ENCODE measurements at regions not wholly inside any gene's neighbourhood (a gene's known extent, or its start where the extent isn't known, plus 50 kb on each side); places are given as distances from the start of the nearest gene placed in this dataset.
A peak's percentile ranks its signal among the peaks of the same experiment; 100 is the strongest.
"Not testable (repeated sequence)": the region's sequence is repeated elsewhere in the genome, so short reads cannot be mapped to it uniquely, and the experiment has no call there.

GRCh38 chr16:17557480-17557879 is 86.7 kb upstream of the XYLT1 start:
- in situ Hi-C loops (cut with HindIII; ENCODE audit: low pct_unique_long_range_greater_than_20kb, low sequenced_read_pairs): no loop called here
- DNase-seq (ENCODE audit: low read depth, low spot score): no peak

- DNase-seq (ENCODE audit: low read depth, low spot score): peak; percentile 61
- in situ Hi-C loops (cut with HindIII; ENCODE audit: low pct_unique_long_range_greater_than_20kb, low sequenced_read_pairs): no loop called here
Measured at GRCh38 chr16:17556276-17557052, 85.7 kb upstream of the XYLT1 start.

GRCh38 chr16:17555176-17555575 is 84.4 kb upstream of the XYLT1 start:
- in situ Hi-C loops (cut with HindIII; ENCODE audit: low pct_unique_long_range_greater_than_20kb, low sequenced_read_pairs): no loop called here
- DNase-seq (ENCODE audit: low read depth, low spot score): no peak

- DNase-seq (ENCODE audit: low read depth, low spot score): no peak
- in situ Hi-C loops (cut with HindIII; ENCODE audit: low pct_unique_long_range_greater_than_20kb, low sequenced_read_pairs): no loop called here
Measured at GRCh38 chr16:17552351-17552750, 81.6 kb upstream of the XYLT1 start.

- DNase-seq (ENCODE audit: low read depth, low spot score); in situ Hi-C loops (cut with HindIII; ENCODE audit: low pct_unique_long_range_greater_than_20kb, low sequenced_read_pairs): not testable (repeated sequence)
Measured at GRCh38 chr16:17551682-17552081, 80.9 kb upstream of the XYLT1 start.

GRCh38 chr16:17548825-17549224 is 78.1 kb upstream of the XYLT1 start:
- in situ Hi-C loops (cut with HindIII; ENCODE audit: low pct_unique_long_range_greater_than_20kb, low sequenced_read_pairs): no loop called here
- no peak for DNase-seq (ENCODE audit: low read depth, low spot score)

GRCh38 chr16:17544785-17545184 is 74.0 kb upstream of the XYLT1 start:
- peak; percentile 47 for DNase-seq (ENCODE audit: low read depth, low spot score)
- in situ Hi-C loops (cut with HindIII; ENCODE audit: low pct_unique_long_range_greater_than_20kb, low sequenced_read_pairs): no loop called here

- DNase-seq (ENCODE audit: low read depth, low spot score): no peak
- in situ Hi-C loops (cut with HindIII; ENCODE audit: low pct_unique_long_range_greater_than_20kb, low sequenced_read_pairs): no loop called here
Measured at GRCh38 chr16:17544304-17544703, 73.5 kb upstream of the XYLT1 start.

GRCh38 chr16:17543073-17543472 is 72.3 kb upstream of the XYLT1 start:
- in situ Hi-C loops (cut with HindIII; ENCODE audit: low pct_unique_long_range_greater_than_20kb, low sequenced_read_pairs): no loop called here
- DNase-seq (ENCODE audit: low read depth, low spot score): no peak

- in situ Hi-C loops (cut with HindIII; ENCODE audit: low pct_unique_long_range_greater_than_20kb, low sequenced_read_pairs): no loop called here
- DNase-seq (ENCODE audit: low read depth, low spot score): no peak
Measured at GRCh38 chr16:17541324-17541723, 70.6 kb upstream of the XYLT1 start.

GRCh38 chr16:17538927-17539326 is 68.2 kb upstream of the XYLT1 start:
- in situ Hi-C loops (cut with HindIII; ENCODE audit: low pct_unique_long_range_greater_than_20kb, low sequenced_read_pairs): no loop called here
- DNase-seq (ENCODE audit: low read depth, low spot score): no peak

- in situ Hi-C loops (cut with HindIII; ENCODE audit: low pct_unique_long_range_greater_than_20kb, low sequenced_read_pairs): no loop called here
- no peak for DNase-seq (ENCODE audit: low read depth, low spot score)
Measured at GRCh38 chr16:17532338-17532995, 61.7 kb upstream of the XYLT1 start.

- in situ Hi-C loops (cut with HindIII; ENCODE audit: low pct_unique_long_range_greater_than_20kb, low sequenced_read_pairs): no loop called here
Measured at GRCh38 chr16:17529982-17530760, 59.4 kb upstream of the XYLT1 start.

GRCh38 chr16:17526956-17527937 is 56.5 kb upstream of the XYLT1 start:
- in situ Hi-C loops (cut with HindIII; ENCODE audit: low pct_unique_long_range_greater_than_20kb, low sequenced_read_pairs): no loop called here

More at GRCh38 chr16:17529982-17530760, 59.4 kb upstream of the XYLT1 start:
- DNase-seq (ENCODE audit: low read depth, low spot score): no peak

GRCh38 chr16:17524656-17525055 is 53.9 kb upstream of the XYLT1 start:
- DNase-seq (ENCODE audit: low read depth, low spot score): no peak
- in situ Hi-C loops (cut with HindIII; ENCODE audit: low pct_unique_long_range_greater_than_20kb, low sequenced_read_pairs): no loop called here

More at GRCh38 chr16:17526956-17527937, 56.5 kb upstream of the XYLT1 start:
- no peak for DNase-seq (ENCODE audit: low read depth, low spot score)

GRCh38 chr16:17520561-17520960 is 49.8 kb upstream of the XYLT1 start:
- in situ Hi-C loops (cut with HindIII; ENCODE audit: low pct_unique_long_range_greater_than_20kb, low sequenced_read_pairs): no loop called here
- DNase-seq (ENCODE audit: low read depth, low spot score): no peak
